Panc1 (cell line): ENCODE measurements at regions not wholly inside any gene's neighbourhood (a gene's known extent, or its start where the extent isn't known, plus 50 kb on each side); places are given as distances from the start of the nearest gene placed in this dataset.

Source experiments
- ATAC-seq: fragments of 200-7000 bp; cut with Tn5 transposase; 2 replicates; pipeline ENCODE4 v1.9.1; 2020; ENCODE audit warnings: mild to moderate bottlenecking, moderate library complexity
- BruUV-seq: library from RNA; stranded (reverse); fragments of 400-500 nt; replicated peaks from 2 replicates; lab custom pipeline; 2021; lab: Mats Ljungman, UMichigan
- CTCF ChIA-PET: fragments of 300-600 bp; sonication (Branson Sonifier 250); formaldehyde crosslinking; loops from one replicate; lab custom pipeline; 2022; ENCODE audit warnings: antibody characterized with exemption; lab: Charles Lee
- POLR2A ChIA-PET: fragments of 300-600 bp; sonication (Branson Sonifier 250); formaldehyde crosslinking; loops from one replicate; lab custom pipeline; 2022; ENCODE audit warnings: antibody characterized with exemption; lab: Charles Lee
- DNase-seq: peaks from one replicate; pipeline ENCODE4 v3.0.0-alpha.2; 2010; ENCODE audit warnings: low read depth, low spot score
- H3K27ac ChIP-seq: 2 replicates; pipeline ENCODE4 v1.5.1; 2011; ENCODE audit warnings: mild to moderate bottlenecking, low read length, inconsistent platforms
- H3K27me3 ChIP-seq: fragments of 200-500 bp; sonication (Bioruptor generic); 2 replicates; pipeline ENCODE4 v1.6.0; 2014; ENCODE audit warnings: low read length, inconsistent platforms; ENCODE audit not compliant: control insufficient read depth, insufficient read depth
- H3K36me3 ChIP-seq: fragments of 200-500 bp; sonication (Bioruptor generic); 2 replicates; pipeline ENCODE4 v1.5.1; 2014; ENCODE audit warnings: inconsistent platforms, mild to moderate bottlenecking, low read length, moderate library complexity; ENCODE audit not compliant: control insufficient read depth, insufficient read depth
- H3K4me1 ChIP-seq: 2 replicates; pipeline ENCODE4 v1.5.1; 2011; ENCODE audit warnings: inconsistent platforms, mild to moderate bottlenecking, low read length, moderate library complexity; ENCODE audit not compliant: control insufficient read depth, insufficient read depth
- H3K4me3 ChIP-seq, 2 experiments: 2 replicates each; pipeline ENCODE4 v1.5.1; 2011 to 2012; ENCODE audit warnings: low read depth in 2 of 2, low read length in 2 of 2, mild to moderate bottlenecking in 2 of 2, inconsistent platforms in 1 of 2, moderate library complexity in 1 of 2
- H3K9me3 ChIP-seq: fragments of 200-500 bp; sonication (Bioruptor generic); 2 replicates; pipeline ENCODE4 v1.5.1; 2014; ENCODE audit warnings: low read depth, mild to moderate bottlenecking, inconsistent platforms, low read length, moderate library complexity; ENCODE audit not compliant: control insufficient read depth, insufficient read depth
- CTCF ChIP-seq: fragments of 450-650 bp; IDR thresholded peaks from 2 replicates; pipeline ENCODE4 v1.5.1; 2017; ENCODE audit warnings: mild to moderate bottlenecking
- POLR2AphosphoS5 ChIP-seq: IDR thresholded peaks from 2 replicates; pipeline ENCODE4 v1.6.1; 2012; ENCODE audit warnings: mild to moderate bottlenecking, low read depth, low read length, moderate library complexity
- REST ChIP-seq, 2 experiments: IDR thresholded peaks; 2 replicates each; pipeline ENCODE4 v1.6.1; 2011 to 2012; ENCODE audit warnings: low read depth in 2 of 2, control low read depth in 1 of 2, low read length in 1 of 2, mild to moderate bottlenecking in 1 of 2, moderate library complexity in 1 of 2; ENCODE audit not compliant: insufficient read depth in 1 of 2
- SIN3A ChIP-seq: IDR thresholded peaks from 2 replicates; pipeline ENCODE4 v1.6.1; 2012; ENCODE audit warnings: low read depth, mild to moderate bottlenecking, low read length, moderate library complexity, borderline replicate concordance; ENCODE audit not compliant: insufficient read depth
- TCF7L2 ChIP-seq: IDR thresholded peaks from 2 replicates; pipeline ENCODE4 v1.6.1; 2011; ENCODE audit warnings: mild to moderate bottlenecking, low read depth, low read length, inconsistent platforms
- in situ Hi-C: cut with HindIII; loops from 2 replicates; pipeline ENCODE4 v1.10.0; 2016; ENCODE audit warnings: low sequenced_read_pairs, low pct_unique_long_range_greater_than_20kb
- intact Hi-C: fragments of 100-400 bp; cut with micrococcal nuclease; formaldehyde crosslinking; loops from one replicate; pipeline ENCODE4 v1.10.0; 2022; ENCODE audit not compliant: unreplicated experiment

- H3K36me3 ChIP-seq = no peaks in the 10 kb centered on the region
- no TSS peak for BruUV-seq
- no peaks in the 10 kb centered on the region for H3K9me3 ChIP-seq
- peaks cover 2% of the 10 kb centered on the region; the same call in 1 of the 2 replicates for H3K27me3 ChIP-seq
- POLR2A ChIA-PET = no interaction called here
- DNase-seq (no peak), ATAC-seq (no peak)
- CTCF ChIA-PET = no interaction called here
- H3K4me3 ChIP-seq = no peak overlapping the region
- H3K27ac ChIP-seq = no peak overlapping the region
- intact Hi-C loops = no loop called here
- H3K4me1 ChIP-seq = no peaks in the 10 kb centered on the region
- in situ Hi-C loops = no loop called here
- TF ChIP-seq REST (IDR thresholded peaks at IDR 0.05; ENCODE audit: insufficient read depth in 1 of 2, low read depth in 2 of 2, low read length in 1 of 2) (no peak), POLR2AphosphoS5 (no peak), CTCF (no peak), SIN3A (no peak), TCF7L2 (no peak)
These were observed 151.6 kb downstream of the TMCO5A start for GRCh38 chr15:38085931-38086568.

- ATAC-seq = no peak
These were observed 152.2 kb downstream of the TMCO5A start for GRCh38 chr15:38086611-38087010.

More at GRCh38 chr15:38086611-38087010, 152.2 kb downstream of the TMCO5A start:
- H3K4me3 ChIP-seq = no peak overlapping the region
- H3K36me3 ChIP-seq = no peaks in the 10 kb centered on the region
- no peaks in the 10 kb centered on the region for H3K4me1 ChIP-seq
- ChIA-PET CTCF (no interaction called here), POLR2A (no interaction called here)
- in situ Hi-C loops = no loop called here
- H3K9me3 ChIP-seq = no peaks in the 10 kb centered on the region
- no TSS peak for BruUV-seq
- peaks cover 2% of the 10 kb centered on the region; the same call in 1 of the 2 replicates for H3K27me3 ChIP-seq
- no peak for DNase-seq
- intact Hi-C loops = no loop called here
- no peak overlapping the region for H3K27ac ChIP-seq
- no peak for TF ChIP-seq TCF7L2
- no peak for TF ChIP-seq REST (IDR thresholded peaks at IDR 0.05; ENCODE audit: insufficient read depth in 1 of 2, low read depth in 2 of 2, low read length in 1 of 2)
